GM21717 (cell line): ENCODE measurements at regions not wholly inside any gene's neighbourhood (a gene's known extent, or its start where the extent isn't known, plus 50 kb on each side); places are given as distances from the start of the nearest gene placed in this dataset.
"Not testable (repeated sequence)": the region's sequence is repeated elsewhere in the genome, so short reads cannot be mapped to it uniquely, and the experiment has no call there.

Source experiments
- ATAC-seq: cut with Tn5 transposase; IDR thresholded peaks from one replicate; pipeline ENCODE4 v1.9.1; 2021; ENCODE audit warnings: mild to moderate bottlenecking, moderate library complexity; ENCODE audit not compliant: unreplicated experiment

GRCh38 chr3:181354140-181354539, 357.6 kb upstream of the SOX2 start:
- no peak for ATAC-seq

- no peak for ATAC-seq
Measured at GRCh38 chr3:181344331-181344730, 354.8 kb upstream of the DNAJC19 start.

- no peak for ATAC-seq
Measured at GRCh38 chr3:181336597-181336996, 347.1 kb upstream of the DNAJC19 start.

GRCh38 chr3:181333394-181333793, 343.9 kb upstream of the DNAJC19 start:
- ATAC-seq: no peak

- ATAC-seq: no peak
Measured at GRCh38 chr3:181330821-181331563, 341.5 kb upstream of the DNAJC19 start.

GRCh38 chr3:181330257-181330656, 340.7 kb upstream of the DNAJC19 start:
- ATAC-seq: no peak

- ATAC-seq: no peak
Measured at GRCh38 chr3:181329024-181329423, 339.5 kb upstream of the DNAJC19 start.

- ATAC-seq: no peak
Measured at GRCh38 chr3:181328346-181328745, 338.8 kb upstream of the DNAJC19 start.

GRCh38 chr3:181327349-181327748, 337.8 kb upstream of the DNAJC19 start:
- no peak for ATAC-seq

GRCh38 chr3:181326637-181327223, 337.2 kb upstream of the DNAJC19 start:
- no peak for ATAC-seq

- ATAC-seq: not testable (repeated sequence)
Measured at GRCh38 chr3:181324516-181324915, 335.0 kb upstream of the DNAJC19 start.

GRCh38 chr3:181318321-181318720, 328.8 kb upstream of the DNAJC19 start:
- ATAC-seq: no peak

GRCh38 chr3:181317508-181317907, 328.0 kb upstream of the DNAJC19 start:
- no peak for ATAC-seq

- ATAC-seq: no peak
Measured at GRCh38 chr3:181316482-181316881, 326.9 kb upstream of the DNAJC19 start.

GRCh38 chr3:181313335-181313734, 323.8 kb upstream of the DNAJC19 start:
- no peak for ATAC-seq

GRCh38 chr3:181311186-181311585, 321.6 kb upstream of the DNAJC19 start:
- ATAC-seq: no peak

- no peak for ATAC-seq
Measured at GRCh38 chr3:181302960-181303359, 313.4 kb upstream of the DNAJC19 start.

GRCh38 chr3:181300033-181300432, 310.5 kb upstream of the DNAJC19 start:
- no peak for ATAC-seq

GRCh38 chr3:181298421-181298820, 308.9 kb upstream of the DNAJC19 start:
- ATAC-seq: no peak

- peak; percentile 80 for ATAC-seq
Measured at GRCh38 chr3:181292984-181293383, 303.4 kb upstream of the DNAJC19 start.

- no peak for ATAC-seq
Measured at GRCh38 chr3:181290941-181291340, 301.4 kb upstream of the DNAJC19 start.

GRCh38 chr3:181289306-181289705, 299.8 kb upstream of the DNAJC19 start:
- ATAC-seq: no peak

GRCh38 chr3:181288145-181288544, 298.6 kb upstream of the DNAJC19 start:
- ATAC-seq: no peak
